GM12801 (cell line): ENCODE measurements at regions not wholly inside any gene's neighbourhood (a gene's known extent, or its start where the extent isn't known, plus 50 kb on each side); places are given as distances from the start of the nearest gene placed in this dataset.

Source experiments
- TF ChIP-seq, protein P1 (sequence below): IDR thresholded peaks from one replicate; pipeline ENCODE4 v1.5.1; 2011; ENCODE audit warnings: control low read depth; ENCODE audit not compliant: insufficient read length; ENCODE audit errors: extremely low read depth

DNA sequence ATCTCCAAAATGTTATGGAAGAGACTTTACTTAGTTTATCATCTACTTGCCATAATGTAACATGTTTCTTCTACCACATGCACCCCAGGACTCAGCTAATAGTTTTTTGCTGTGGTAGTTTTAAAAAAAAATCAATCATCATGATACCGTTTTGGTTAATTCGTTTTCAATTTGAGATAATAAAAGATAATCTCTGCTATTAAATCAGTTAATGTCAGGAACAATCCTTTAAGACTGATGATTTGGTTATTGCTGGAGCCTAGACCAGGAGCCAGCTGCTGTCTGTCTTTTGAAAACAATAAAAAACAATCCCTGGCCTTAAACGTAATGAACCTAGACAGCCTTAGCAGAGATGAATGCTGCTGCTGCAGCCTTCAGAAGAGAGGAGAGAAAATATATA is 403.7 kb downstream of the OXSM start:
- TF ChIP-seq, protein P1, sequence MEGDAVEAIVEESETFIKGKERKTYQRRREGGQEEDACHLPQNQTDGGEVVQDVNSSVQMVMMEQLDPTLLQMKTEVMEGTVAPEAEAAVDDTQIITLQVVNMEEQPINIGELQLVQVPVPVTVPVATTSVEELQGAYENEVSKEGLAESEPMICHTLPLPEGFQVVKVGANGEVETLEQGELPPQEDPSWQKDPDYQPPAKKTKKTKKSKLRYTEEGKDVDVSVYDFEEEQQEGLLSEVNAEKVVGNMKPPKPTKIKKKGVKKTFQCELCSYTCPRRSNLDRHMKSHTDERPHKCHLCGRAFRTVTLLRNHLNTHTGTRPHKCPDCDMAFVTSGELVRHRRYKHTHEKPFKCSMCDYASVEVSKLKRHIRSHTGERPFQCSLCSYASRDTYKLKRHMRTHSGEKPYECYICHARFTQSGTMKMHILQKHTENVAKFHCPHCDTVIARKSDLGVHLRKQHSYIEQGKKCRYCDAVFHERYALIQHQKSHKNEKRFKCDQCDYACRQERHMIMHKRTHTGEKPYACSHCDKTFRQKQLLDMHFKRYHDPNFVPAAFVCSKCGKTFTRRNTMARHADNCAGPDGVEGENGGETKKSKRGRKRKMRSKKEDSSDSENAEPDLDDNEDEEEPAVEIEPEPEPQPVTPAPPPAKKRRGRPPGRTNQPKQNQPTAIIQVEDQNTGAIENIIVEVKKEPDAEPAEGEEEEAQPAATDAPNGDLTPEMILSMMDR = no peak

DNA sequence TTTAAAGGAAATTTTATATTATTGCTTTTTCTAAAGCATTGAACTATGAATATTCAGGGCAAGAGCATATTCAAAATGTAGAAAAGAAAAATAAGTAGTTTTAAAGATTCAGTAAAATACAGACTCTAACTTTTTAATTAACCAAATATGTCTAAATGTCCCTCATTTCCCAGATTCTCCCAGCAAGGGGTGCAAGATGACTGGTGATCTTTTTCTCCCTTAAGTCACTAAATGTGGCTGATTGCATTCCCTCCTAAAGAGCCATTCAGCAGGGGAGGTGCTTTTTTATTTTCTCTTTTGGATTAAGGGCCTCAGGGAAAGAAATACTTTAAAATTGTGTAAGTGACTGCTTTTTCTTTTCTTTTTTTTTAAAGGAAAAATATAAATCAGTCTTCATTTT is 406.9 kb downstream of the OXSM start:
- TF ChIP-seq, protein P1 = no peak

DNA sequence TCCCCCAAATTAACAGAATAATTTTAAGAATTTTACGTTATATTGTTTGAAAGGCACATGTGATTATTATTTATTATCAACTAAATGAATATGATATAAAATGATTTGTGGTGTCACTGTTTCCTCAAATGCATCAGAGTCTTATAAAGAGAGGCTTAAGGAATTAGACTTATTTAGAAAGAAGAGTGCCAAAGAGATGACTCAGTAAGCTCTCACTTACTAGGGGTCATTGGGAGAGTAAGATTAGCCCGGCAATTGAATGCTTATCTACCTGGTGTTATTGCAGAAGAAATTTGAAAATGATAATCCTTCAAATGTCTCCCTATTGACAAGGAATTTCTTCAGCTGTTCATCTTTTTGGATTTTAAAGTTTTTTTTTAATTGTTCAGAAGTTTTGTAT is 408.7 kb downstream of the OXSM start:
- TF ChIP-seq, protein P1 = no peak

DNA sequence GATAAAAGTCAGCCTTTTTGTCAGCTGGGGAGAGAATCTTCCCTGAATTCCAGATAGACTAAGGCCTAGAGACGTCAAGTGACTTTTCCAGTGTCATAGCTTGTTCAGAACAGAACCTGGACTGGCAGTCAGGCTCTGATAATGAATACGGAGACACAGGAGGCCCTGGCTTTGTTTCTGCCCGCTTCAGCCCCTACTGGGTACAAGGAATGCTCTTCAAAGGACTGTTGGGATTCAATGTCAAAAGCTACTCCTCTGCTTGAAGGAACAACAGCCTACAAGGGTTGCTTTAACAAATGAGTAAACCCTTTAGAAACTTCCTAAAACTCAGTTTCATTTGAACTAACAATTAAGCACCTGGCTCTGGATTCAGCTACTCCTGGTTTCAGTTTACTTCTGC is 412.3 kb downstream of the OXSM start:
- TF ChIP-seq, protein P1 = no peak

DNA sequence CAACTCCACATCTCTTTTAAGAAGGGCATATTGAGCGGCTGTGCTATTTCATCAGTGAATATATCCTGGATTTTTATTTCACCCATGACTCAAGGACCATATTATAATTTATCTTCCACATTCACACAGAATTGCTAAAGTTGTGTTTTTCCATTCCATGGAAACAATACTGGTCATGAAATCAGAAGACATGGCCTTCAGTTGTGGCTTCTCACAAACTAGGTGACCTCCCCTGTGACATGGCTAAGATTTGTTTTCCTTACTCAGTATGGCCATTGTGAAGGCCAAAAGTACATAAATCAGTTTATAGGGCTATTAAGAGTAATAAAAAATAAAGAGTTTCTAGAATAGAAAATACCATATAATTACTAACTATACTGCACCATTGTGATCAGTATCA is 415.6 kb downstream of the OXSM start:
- TF ChIP-seq, protein P1 = no peak

DNA sequence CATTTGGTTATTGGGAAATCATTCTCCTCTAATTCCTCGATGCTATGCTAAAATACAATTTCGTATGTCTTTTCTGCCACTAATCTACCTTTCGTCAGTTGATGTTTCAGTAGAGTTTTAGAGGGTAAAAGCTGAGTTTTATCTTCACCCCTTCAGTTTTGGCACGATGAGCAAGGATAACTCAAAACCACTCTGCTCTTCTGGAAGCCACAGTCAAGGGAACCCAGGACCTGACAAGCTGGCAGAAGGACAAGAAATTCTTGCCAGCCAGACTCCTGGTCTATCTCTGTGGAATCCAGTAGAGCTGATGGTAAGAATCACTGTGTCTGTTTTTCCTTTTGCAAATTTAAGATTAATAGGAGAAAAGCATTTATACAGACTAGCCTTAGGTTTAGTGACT is 414.4 kb upstream of the LRRC3B start:
- TF ChIP-seq, protein P1 = no peak

DNA sequence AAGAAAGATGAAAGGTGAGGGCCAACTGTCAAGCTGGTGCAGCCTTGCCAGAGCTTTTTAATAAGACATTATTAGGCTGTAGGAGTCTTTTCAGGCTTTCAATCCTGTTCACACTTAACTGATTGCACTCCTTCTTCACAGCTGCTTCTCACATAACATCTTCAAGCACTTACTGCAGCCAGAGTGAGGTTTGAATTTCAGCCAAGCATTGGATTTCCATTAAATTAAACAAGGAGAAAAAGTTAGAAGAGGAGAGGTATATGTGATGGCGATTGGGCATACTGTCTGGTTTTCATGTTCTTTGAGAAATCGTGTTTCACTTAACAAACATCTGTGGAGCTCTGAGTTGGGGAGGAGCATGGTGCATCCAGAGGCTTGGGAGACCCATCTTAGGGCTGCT is 392.8 kb upstream of the LRRC3B start:
- TF ChIP-seq, protein P1 = no peak

DNA sequence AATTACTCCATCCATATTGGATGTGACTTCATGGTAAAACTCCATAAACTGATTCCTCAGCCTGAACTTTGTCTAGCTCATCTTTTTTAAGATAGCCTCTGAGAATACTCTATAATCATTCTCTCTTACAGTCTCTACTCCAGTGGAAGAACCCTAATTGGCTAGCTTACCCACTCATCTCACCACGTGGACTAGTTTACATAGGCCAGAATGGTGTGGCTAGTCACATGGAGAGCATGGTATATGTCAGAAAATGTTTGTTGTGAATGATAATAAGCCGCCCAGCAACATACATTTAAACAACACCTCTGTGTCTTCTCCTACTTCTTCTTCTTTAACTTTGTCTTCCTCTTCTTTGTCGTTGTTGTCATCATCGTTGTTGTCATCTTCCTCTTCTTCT is 389.2 kb upstream of the LRRC3B start:
- TF ChIP-seq, protein P1 = no peak
